Hematopoietic multipotent progenitor cell treated with erythropoietin and hydrocortisone succinate and interleukin-3 and kit ligand, for 15 days (in vitro differentiated cells): ENCODE measurements at regions not wholly inside any gene's neighbourhood (a gene's known extent, or its start where the extent isn't known, plus 50 kb on each side); places are given as distances from the start of the nearest gene placed in this dataset.

Source experiments
- DNase-seq: peaks from one replicate; pipeline ENCODE4 v3.0.0-alpha.2; 2015; ENCODE audit warnings: low spot score

- DNase-seq, result no peak
Observed at GRCh38 chr4:138852681-138853080, 162.9 kb upstream of the NOCT start.

GRCh38 chr4:138851391-138852335, 163.9 kb upstream of the NOCT start:
- no peak for DNase-seq

DNA sequence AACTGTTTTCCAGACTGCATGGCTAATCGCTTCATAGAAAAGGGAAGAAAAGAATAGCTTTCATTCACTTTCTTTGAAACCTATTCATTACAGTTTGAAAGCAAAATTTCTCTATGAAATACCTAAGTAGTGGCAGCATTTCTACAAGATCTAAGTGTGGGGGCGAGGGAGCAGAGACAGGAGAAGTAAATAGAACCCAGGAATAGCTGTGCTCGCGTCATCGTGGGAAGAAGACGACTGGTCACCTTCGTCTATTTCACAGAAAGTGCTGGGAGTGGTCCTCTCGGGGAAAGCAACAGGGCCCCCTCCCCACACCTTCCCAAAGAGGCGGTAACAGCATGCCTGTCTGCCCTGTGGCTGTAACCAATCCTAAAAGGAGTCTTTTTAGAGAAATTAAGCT, 169.9 kb upstream of the NOCT start:
- no peak for DNase-seq

DNA sequence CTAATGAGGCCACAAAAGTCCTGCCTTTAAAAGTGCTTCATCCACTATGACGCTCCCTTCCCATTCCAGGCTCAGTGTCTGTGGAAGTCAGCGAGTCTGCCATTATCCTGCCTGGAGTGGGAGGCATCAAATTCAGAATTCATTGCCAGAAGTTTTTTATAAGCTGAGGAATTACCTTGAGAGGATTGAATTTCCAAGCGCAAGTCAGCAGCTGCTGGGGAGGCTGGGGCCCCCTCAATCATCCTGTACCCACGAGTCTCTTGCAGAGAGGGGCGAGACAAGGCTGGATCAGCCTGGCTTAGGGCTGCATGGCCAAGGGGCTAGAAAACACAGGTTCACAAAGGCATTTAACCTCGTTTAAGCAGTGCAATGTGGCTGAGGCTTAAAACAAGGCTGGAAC, 170.5 kb upstream of the NOCT start:
- DNase-seq, result no peak

DNA sequence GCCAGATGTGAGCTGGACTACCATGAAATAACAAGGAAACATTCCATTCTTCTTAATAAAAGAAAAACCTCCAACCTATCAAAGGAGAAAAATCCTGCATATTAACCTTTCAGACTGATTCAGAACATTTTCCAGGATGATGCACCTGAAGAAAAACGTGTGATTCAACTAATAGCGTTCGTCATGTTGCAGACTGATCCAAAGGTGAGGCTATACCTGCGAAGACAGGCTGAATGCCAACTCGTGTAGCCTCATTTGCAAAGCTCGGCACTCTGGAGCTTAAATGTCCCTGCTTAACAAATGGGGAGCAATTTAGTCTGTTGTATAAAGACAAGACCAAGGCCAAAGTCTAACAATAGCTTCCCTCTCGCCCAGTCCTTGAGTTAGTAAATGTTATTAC, 172.0 kb upstream of the NOCT start:
- no peak for DNase-seq

DNA sequence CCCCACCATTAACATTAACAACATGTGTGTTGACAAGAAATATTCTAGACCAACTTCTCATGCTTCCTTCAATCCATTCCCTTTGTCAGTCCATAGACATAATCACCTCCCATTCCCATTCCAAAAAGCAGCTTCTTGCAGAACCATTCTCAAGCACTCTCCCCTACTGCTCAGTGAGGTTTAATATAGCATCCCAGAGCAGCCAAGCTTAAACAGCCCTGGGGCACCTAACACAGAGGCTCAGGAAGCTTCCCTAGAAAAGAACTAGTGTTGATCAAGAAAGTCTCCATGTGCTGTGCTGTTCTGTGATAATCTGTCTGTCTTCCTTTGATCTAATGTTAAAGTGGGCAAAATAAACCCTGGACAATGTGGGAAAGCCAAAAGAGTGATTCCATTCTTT, 174.2 kb upstream of the NOCT start:
- DNase-seq, result no peak

GRCh38 chr4:138838251-138838650, 177.3 kb upstream of the NOCT start:
- DNase-seq, result no peak

DNA sequence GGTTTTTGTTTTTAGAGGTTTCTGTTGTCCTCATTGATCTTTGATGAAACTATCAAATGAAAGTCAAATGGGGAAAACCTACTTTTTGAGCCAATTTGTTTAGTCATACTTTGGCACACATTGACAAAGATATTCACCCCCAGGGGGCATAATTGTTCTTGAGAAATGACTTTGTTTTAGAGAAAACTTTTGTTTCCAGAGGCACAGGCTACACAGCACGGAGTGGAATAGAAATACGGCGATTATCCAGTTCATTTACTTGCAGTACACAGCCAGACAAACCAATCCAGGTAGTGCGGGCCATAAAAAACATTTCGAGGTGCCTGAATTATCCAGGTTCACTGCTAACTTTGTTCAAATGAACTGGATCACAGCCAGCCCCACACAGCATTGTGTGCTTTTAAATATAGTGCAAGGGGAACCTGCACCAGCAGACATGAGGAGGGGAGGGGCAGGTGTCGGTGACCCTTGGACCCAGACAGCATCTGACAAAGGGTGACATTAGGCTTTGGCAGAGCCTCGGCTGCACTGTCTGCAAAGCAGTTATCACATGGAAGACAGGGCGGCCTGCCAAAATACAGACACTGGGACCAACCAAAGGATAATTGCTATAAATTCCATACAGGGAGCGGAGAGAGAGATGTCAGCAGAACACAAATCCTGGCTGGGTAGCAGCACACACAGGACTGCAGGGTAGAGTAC, 179.6 kb upstream of the NOCT start:
- no peak for DNase-seq

- DNase-seq, result no peak
Observed at GRCh38 chr4:138833974-138834373, 181.6 kb upstream of the NOCT start.

- DNase-seq, result no peak
Observed at GRCh38 chr4:138832563-138832962, 183.0 kb upstream of the NOCT start.

GRCh38 chr4:138831948-138832347, 183.6 kb upstream of the NOCT start:
- no peak for DNase-seq

DNA sequence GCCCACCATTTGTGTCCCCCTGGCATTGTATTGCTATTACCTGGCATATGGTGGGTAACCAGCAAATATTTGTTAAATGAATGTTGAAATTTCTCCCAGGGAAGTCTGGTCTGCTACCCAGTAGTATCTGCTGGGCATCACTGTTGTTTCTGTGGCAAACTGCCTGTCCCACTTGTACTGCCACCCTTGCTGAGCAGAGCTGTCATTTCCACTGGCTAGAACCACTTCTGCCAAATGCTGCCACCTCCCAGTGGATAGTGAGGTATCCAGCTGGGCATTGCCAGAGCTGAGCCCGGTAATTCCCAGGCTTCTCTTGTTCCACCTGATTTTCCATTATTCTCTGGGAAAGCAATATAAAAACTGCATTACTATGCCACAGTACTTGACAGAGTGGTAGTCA, 186.7 kb upstream of the NOCT start:
- no peak for DNase-seq

DNA sequence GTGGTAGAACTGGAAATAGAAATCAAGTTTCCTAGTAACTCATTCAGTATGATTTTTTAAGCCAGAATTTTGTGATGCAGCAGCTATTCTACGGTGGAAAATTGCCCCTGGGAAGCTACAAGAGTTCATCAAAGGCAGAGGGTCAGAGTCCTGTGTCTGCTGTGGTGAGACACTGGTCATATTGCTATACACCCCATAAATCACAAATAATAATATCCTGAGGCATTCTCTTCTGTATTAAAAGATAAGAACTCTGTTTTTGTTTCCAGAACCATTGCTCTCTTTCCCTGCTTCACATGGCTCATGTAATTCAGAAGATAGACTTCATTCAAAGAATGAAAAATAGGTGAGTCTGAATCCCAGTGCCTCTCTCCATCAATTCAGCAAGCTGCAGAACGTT, 188.8 kb upstream of the NOCT start:
- no peak for DNase-seq

GRCh38 chr4:138826322-138826721, 189.3 kb upstream of the NOCT start:
- no peak for DNase-seq

DNA sequence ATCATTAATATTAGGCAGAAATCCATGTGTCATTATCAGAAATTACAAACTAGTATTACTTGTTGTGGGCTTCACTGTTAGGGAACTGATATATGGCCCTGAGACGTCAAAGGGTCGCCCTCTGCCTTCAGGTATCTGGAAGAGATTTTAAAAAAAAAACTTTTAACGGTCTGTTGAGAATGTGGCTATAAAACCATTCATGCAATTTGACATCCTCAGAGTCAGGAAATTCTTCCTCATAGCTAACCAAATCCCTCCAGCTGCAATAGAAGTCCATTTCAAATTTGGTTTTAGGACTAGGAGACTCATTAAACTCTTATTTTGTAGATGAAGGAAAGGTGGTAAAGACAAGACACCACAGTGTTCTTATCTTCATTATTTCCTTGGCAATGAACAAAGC, 194.2 kb upstream of the NOCT start:
- no peak for DNase-seq

GRCh38 chr4:138816875-138817274, 198.7 kb upstream of the NOCT start:
- DNase-seq, result no peak

GRCh38 chr4:138815811-138816210, 199.8 kb upstream of the NOCT start:
- DNase-seq, result no peak

DNA sequence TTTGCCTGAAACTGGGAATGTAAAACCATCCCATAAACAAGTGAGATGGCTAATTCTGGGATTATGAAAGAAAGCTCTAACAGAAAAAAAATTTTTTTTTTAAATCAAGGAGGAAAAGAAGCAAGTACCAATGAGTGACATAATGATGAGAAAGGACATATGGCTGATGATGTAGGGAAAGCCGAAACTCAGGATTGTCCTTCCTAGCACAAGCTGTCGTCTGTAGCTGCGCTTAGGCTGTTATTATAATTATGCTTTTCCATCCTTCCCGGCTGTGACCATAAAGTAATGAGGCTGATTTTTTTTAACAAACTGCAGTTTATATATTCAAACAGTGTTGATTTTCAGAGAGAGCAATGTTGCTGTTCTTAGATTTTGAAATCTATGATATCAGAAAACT, 209.8 kb upstream of the NOCT start:
- DNase-seq, result no peak

DNA sequence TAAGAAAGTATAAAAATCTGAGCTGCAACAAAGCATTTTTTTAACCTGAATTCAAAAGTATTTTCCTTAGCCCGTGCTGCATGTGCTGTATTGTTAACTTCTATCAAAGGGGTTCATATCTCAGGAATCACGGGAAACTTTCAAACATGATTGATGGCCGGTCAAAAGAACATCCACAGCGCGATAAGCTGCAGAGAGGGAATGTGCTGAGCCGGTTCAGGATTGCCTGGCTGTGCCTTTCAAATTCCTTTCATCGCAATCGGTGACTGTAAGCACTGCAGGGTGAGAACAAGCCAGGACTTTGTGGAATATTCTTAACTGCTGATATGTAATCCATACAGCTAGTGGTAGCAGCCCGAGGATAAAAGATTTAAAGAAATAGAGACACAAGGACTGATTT, 210.9 kb upstream of the NOCT start:
- DNase-seq, result no peak

DNA sequence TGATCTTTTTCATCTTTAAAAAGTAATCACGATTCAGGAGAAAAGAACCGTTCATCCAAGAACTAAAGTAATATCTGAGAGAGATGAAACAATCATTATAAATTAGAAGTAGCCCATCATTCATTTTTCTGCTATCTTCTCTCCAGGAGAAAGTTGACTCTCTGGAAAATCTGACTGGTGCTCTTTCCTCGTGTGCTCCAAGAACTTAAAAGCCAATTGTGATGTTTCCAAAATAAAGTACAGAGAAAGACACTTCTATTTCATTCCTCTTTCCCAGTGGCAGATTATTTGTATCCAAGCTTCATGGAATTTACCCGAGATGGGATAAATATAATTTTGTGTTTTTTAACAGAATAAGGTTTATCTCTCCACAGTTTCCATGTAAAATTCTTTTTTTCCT, 212.5 kb upstream of the NOCT start:
- no peak for DNase-seq

DNA sequence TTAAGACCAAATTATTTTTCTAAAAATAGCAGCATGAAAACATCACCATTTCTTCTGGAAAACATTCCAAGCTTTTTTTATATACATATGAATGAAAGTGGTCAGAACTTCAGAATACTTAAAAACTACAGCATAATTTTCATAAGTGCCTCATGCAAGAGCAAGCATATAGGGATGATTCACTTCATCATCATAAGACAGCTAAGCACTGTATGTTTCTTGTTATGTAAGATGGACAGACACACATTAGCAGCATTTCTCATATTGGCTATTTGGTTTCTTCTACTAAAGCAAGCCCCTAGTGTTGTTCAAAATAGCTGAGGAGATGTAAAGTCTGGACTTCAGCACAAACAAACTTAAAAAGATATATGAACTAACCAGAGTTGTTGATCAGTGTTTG, 213.1 kb upstream of the NOCT start:
- DNase-seq, result no peak

DNA sequence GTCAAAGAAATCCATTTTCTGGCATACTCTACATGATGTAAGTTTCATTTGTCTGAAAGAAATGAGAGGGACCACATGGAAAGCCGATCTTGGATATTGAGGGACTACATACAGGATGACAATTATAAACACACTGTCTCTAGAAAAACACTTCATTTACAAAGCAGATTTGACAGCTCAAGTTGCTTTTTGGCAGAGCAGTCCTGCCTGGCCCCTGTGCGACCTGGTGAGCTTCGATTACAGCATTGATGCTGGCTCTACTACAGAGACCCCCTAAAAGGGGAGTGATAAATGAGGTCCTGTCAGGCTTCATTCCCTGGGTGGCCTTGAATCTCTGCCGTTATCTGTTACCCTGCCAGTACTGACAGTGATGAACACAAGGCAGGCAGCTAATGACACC, 215.2 kb upstream of the NOCT start:
- DNase-seq, result no peak

- DNase-seq, result no peak
Observed at GRCh38 chr4:138798404-138798803, 217.2 kb upstream of the NOCT start.

DNA sequence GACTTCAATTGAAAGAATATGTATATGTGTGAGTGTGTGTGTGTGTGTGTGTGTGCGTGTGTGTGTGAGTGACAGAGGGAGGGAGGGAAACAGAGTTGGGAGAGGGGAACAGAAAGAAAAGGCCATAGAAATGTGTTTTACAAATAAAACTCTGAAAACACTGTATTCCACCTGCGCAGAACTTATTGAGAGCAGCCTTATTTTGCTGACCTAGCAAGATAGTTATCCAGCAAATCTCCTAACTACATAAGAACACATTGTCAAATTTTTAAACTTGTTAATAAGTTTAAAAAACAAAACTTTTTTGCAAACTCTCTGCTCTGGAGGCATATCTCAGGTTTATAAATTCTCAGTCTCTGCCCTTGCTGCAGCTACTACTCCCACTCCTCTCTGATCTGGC, 217.9 kb upstream of the NOCT start:
- no peak for DNase-seq
